Skeletal muscle tissue (tissue), 3 donors: ENCODE measurements at regions not wholly inside any gene's neighbourhood (a gene's known extent, or its start where the extent isn't known, plus 50 kb on each side); places are given as distances from the start of the nearest gene placed in this dataset.
A peak's percentile ranks its signal among the peaks of the same experiment; 100 is the strongest.

Experiments used
- H3K27ac ChIP-seq: one replicate; pipeline ENCODE4 v1.7.0; 2013; ENCODE audit warnings: mild to moderate bottlenecking, low read depth, low read length, inconsistent platforms
- H3K27me3 ChIP-seq, 3 donors: one replicate each; pipeline ENCODE4 v1.7.0; 2013; ENCODE audit warnings: low read length in 3 of 3; ENCODE audit not compliant: control insufficient read depth in 3 of 3, insufficient read depth in 3 of 3
- H3K36me3 ChIP-seq, 3 donors: one replicate each; pipeline ENCODE4 v1.7.0; 2013; ENCODE audit warnings: low read length in 3 of 3; ENCODE audit not compliant: control insufficient read depth in 3 of 3, insufficient read depth in 3 of 3
- H3K4me1 ChIP-seq, 3 donors: one replicate each; pipeline ENCODE4 v1.7.0; 2013; ENCODE audit warnings: low read length in 3 of 3, mild to moderate bottlenecking in 3 of 3; ENCODE audit not compliant: control insufficient read depth in 3 of 3, insufficient read depth in 3 of 3
- H3K4me3 ChIP-seq, 3 donors: one replicate each; pipeline ENCODE4 v1.7.0; 2013; ENCODE audit warnings: low read length in 3 of 3
- H3K9ac ChIP-seq, 3 donors: one replicate each; pipeline ENCODE4 v1.7.0; 2013; ENCODE audit warnings: low read length in 3 of 3, mild to moderate bottlenecking in 3 of 3, moderate library complexity in 2 of 3, low read depth in 1 of 3
- H3K9me3 ChIP-seq, 3 donors: one replicate each; pipeline ENCODE4 v1.7.0; 2013; ENCODE audit warnings: low read length in 3 of 3; ENCODE audit not compliant: control insufficient read depth in 3 of 3
- donor health status: Osteomylitis.

DNA sequence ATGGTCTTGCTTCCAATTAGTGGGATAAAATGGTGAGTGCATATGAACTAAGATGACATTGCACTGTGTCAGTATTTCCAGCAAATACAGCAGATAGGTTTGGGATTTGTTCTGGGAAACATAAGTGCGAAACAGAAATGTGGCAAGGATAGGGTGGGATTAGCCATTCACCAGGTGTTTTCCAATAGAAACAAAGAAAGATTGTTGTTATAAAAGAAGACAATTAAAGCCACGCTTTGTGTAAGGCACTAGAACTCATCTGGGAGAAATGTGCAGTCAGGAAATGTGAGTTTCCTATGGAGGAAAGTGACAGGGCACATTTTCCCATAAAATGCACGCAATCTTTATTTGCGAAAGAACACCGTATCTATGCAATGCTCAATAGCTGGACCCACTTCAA is 1547.8 kb downstream of the EFNB2 start:
- H3K9ac ChIP-seq, result no peak overlapping the region
- no peaks in the 10 kb centered on the region for H3K36me3 ChIP-seq
- no peaks in the 10 kb centered on the region for H3K9me3 ChIP-seq
- peaks cover 0 to 5% (median 0%) of the 10 kb centered on the region in 3 donors for H3K4me1 ChIP-seq
- no peak overlapping the region for H3K27ac ChIP-seq
- no peak overlapping the region for H3K4me3 ChIP-seq
- H3K27me3 ChIP-seq, result no peaks in the 10 kb centered on the region

DNA sequence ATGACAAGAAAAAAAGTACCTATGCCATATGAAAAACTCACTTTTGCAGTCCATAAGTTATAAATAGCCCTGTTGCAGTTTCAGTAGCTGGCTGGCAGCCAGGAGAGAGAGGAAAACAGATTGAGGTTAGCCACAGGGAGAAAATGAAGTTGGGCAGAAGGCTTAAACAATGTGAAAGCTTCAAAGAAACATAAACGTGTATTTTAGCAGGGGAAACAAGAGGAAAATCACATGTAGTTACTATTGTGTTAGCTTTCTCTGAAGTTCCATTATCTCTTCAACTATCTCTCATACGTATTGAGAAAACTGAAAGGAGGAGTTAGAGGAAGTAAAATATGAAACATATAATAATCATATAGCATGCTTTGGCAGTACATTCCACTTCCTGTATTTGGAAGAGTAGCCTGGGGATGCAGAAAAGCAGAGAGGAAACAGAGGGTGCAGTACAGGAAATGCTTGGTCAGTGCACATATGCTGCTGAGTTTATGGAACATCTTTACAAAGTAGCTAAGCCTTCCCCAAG is 1551.1 kb downstream of the EFNB2 start:
- Histone ChIP-seq H3K9ac (peak overlapping the region in 1 of 3 donors; percentile 7), H3K4me3 (peak overlapping the region in 1 of 3 donors; percentile 4), H3K27ac (no peak overlapping the region), H3K9me3 (no peaks in the 10 kb centered on the region), H3K36me3 (no peaks in the 10 kb centered on the region), H3K27me3 (no peaks in the 10 kb centered on the region), H3K4me1 (peaks cover 0 to 5% (median 0%) of the 10 kb centered on the region in 3 donors)

GRCh38 chr13:104983601-104984000 is 1551.9 kb downstream of the EFNB2 start:
- Histone ChIP-seq H3K27me3 (no peaks in the 10 kb centered on the region), H3K4me3 (no peak overlapping the region), H3K36me3 (no peaks in the 10 kb centered on the region), H3K4me1 (peaks cover 0 to 5% (median 0%) of the 10 kb centered on the region in 3 donors), H3K27ac (no peak overlapping the region), H3K9ac (no peak overlapping the region), H3K9me3 (no peaks in the 10 kb centered on the region)

GRCh38 chr13:104980586-104980985 is 1554.9 kb downstream of the EFNB2 start:
- H3K4me3 ChIP-seq, result no peak overlapping the region
- no peak overlapping the region for H3K27ac ChIP-seq
- H3K27me3 ChIP-seq, result no peaks in the 10 kb centered on the region
- H3K36me3 ChIP-seq, result no peaks in the 10 kb centered on the region
- H3K4me1 ChIP-seq, result peaks cover 0 to 5% (median 0%) of the 10 kb centered on the region in 3 donors
- H3K9ac ChIP-seq, result no peak overlapping the region
- H3K9me3 ChIP-seq, result no peaks in the 10 kb centered on the region

DNA sequence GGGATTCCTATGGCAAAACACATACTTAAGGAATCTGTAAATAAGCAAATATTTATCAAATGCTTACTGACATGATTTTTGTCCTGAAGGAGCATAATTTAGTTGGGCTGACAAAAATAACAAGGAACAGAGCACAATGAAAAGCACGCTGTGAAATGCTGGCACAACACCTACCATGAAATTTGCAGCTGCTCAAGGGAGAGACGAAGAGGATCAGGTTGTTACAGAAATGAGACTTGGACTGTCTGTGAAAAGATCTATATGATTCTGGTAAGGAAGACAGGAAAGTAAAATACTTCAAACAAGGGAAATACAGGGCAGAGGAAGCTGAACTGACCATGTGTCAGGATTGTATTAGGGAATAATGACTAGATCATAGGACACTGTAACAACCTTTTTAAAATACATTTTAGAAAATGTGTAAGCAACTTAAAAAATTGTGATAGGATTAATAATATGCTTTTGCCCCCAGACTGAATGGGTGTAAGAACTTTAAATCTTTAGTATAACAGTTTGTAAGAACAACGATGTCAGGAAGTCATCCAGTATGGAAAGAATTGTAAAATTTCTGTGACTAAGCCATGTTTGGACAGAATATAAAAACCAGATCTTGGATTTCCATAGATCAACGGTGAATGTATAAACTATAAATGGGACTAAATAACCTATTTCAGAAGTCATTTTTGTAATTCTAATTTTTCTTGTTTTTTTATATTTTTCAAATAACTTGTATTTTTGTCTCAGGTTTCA is 1556.0 kb downstream of the EFNB2 start:
- Histone ChIP-seq H3K27ac (no peak overlapping the region), H3K36me3 (no peaks in the 10 kb centered on the region), H3K4me3 (no peak overlapping the region), H3K9me3 (no peaks in the 10 kb centered on the region), H3K4me1 (peaks cover 0 to 3% (median 0%) of the 10 kb centered on the region in 3 donors), H3K9ac (no peak overlapping the region), H3K27me3 (no peaks in the 10 kb centered on the region)

DNA sequence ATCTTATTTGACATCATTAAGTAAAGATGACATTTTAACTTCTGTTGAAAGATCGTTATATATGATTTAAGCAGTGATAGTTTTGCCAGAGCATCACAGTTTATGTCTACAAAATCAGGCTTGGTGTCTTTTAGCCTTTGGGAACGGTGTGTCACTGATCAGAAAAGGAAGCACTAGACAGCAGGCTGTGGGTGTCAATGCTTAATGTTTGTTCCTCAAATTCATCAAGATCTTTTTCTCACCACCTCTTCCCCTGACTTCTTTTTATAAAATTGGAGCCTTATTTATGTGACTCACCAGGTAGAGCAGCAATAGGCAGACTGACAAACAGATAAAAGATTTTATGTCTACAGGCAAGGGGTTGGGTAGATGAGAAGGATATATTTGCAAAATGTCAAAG is 1558.5 kb downstream of the EFNB2 start:
- Histone ChIP-seq H3K27ac (no peak overlapping the region), H3K9ac (no peak overlapping the region), H3K4me3 (no peak overlapping the region), H3K9me3 (no peaks in the 10 kb centered on the region), H3K4me1 (no peaks in the 10 kb centered on the region), H3K27me3 (no peaks in the 10 kb centered on the region), H3K36me3 (no peaks in the 10 kb centered on the region)

- Histone ChIP-seq H3K36me3 (no peaks in the 10 kb centered on the region), H3K9ac (no peak overlapping the region), H3K27me3 (no peaks in the 10 kb centered on the region), H3K9me3 (no peaks in the 10 kb centered on the region), H3K4me3 (no peak overlapping the region), H3K27ac (no peak overlapping the region), H3K4me1 (no peaks in the 10 kb centered on the region)
These were observed 1560.2 kb downstream of the EFNB2 start for GRCh38 chr13:104975272-104975671.

DNA sequence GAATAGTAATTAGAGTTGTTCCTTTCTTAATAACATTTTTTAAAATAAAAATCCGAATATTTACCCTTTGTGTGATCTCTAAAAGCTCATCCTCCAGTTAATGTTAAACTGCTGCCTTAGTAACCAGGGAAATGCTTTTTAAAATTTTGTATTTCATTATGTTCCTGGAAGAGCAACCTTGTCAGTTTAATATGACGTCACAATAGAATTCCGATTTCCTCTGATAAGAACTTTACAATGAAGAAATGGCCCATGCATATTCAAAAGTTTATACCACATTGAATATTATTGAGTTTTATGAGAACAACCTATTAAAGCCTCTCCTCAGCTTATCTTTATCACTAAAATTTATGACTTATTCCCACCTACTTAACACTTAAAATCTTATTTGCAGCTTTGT is 1566.6 kb downstream of the EFNB2 start:
- Histone ChIP-seq H3K36me3 (no peaks in the 10 kb centered on the region), H3K9me3 (no peaks in the 10 kb centered on the region)

GRCh38 chr13:104967836-104968630 is 1567.4 kb downstream of the EFNB2 start:
- H3K36me3 ChIP-seq, result no peaks in the 10 kb centered on the region
- H3K4me3 ChIP-seq, result no peak overlapping the region
- no peaks in the 10 kb centered on the region for H3K9me3 ChIP-seq
- H3K4me1 ChIP-seq, result no peaks in the 10 kb centered on the region
- no peaks in the 10 kb centered on the region for H3K27me3 ChIP-seq
- no peak overlapping the region for H3K27ac ChIP-seq
- H3K9ac ChIP-seq, result no peak overlapping the region

More for the DNA sequence above, 1566.6 kb downstream of the EFNB2 start:
- Histone ChIP-seq H3K27me3 (no peaks in the 10 kb centered on the region), H3K27ac (no peak overlapping the region), H3K4me1 (no peaks in the 10 kb centered on the region), H3K4me3 (no peak overlapping the region), H3K9ac (no peak overlapping the region)

DNA sequence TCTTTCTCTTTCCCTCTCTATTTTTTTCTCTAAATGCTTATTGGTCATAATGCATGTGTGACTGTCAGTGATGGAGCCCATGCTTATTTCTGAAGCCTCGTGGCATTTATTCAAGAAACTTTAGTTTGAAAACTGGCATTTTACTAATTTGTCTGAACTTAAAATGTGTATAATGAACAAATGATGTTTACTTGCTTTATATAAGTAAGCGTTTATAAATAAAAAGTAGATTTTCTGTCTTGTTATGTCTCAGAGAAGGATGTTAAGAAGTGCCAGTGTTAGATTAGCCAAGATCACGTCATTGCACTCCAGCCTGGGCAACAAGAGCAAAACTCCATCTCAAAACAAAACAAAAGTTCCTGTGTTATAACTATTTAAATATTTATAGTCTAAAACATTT is 1568.1 kb downstream of the EFNB2 start:
- H3K9ac ChIP-seq, result no peak overlapping the region
- no peak overlapping the region for H3K27ac ChIP-seq
- no peak overlapping the region for H3K4me3 ChIP-seq
- no peaks in the 10 kb centered on the region for H3K9me3 ChIP-seq
- no peaks in the 10 kb centered on the region for H3K27me3 ChIP-seq
- no peaks in the 10 kb centered on the region for H3K4me1 ChIP-seq
- H3K36me3 ChIP-seq, result no peaks in the 10 kb centered on the region
